DMS114 treated with DMSO at 0.1 percent for 48 hours (cell line): ENCODE measurements at regions not wholly inside any gene's neighbourhood (a gene's known extent, or its start where the extent isn't known, plus 50 kb on each side); places are given as distances from the start of the nearest gene placed in this dataset.

ENCODE experiments used
- DNase-seq: peaks from one replicate; lab custom pipeline; 2025; ENCODE audit not compliant: unreplicated experiment; lab: John Stamatoyannopoulos, UW

- DNase-seq: no peak
Observed at GRCh38 chr2:6497048-6497447, 368.7 kb downstream of the CMPK2 start.

- no peak for DNase-seq
Observed at GRCh38 chr2:6498841-6499240, 366.9 kb downstream of the CMPK2 start.

- DNase-seq: no peak
Observed at GRCh38 chr2:6499691-6500090, 366.0 kb downstream of the CMPK2 start.

GRCh38 chr2:6506361-6506794, 359.3 kb downstream of the CMPK2 start:
- no peak for DNase-seq

- DNase-seq: no peak
Observed at GRCh38 chr2:6506859-6507258, 358.8 kb downstream of the CMPK2 start.

- no peak for DNase-seq
Observed at GRCh38 chr2:6510532-6510931, 355.2 kb downstream of the CMPK2 start.

GRCh38 chr2:6512589-6512988, 353.1 kb downstream of the CMPK2 start:
- DNase-seq: no peak

- no peak for DNase-seq
Observed at GRCh38 chr2:6516674-6517073, 349.0 kb downstream of the CMPK2 start.

GRCh38 chr2:6518361-6518760, 347.3 kb downstream of the CMPK2 start:
- DNase-seq: no peak

GRCh38 chr2:6523476-6523875, 342.2 kb downstream of the CMPK2 start:
- no peak for DNase-seq

- no peak for DNase-seq
Observed at GRCh38 chr2:6524691-6525474, 340.8 kb downstream of the CMPK2 start.

- DNase-seq: no peak
Observed at GRCh38 chr2:6525475-6525964, 340.2 kb downstream of the CMPK2 start.

- no peak for DNase-seq
Observed at GRCh38 chr2:6526093-6526824, 339.4 kb downstream of the CMPK2 start.

GRCh38 chr2:6531304-6531703, 334.4 kb downstream of the CMPK2 start:
- no peak for DNase-seq

GRCh38 chr2:6535572-6535971, 330.1 kb downstream of the CMPK2 start:
- no peak for DNase-seq

GRCh38 chr2:6538607-6539006, 327.1 kb downstream of the CMPK2 start:
- DNase-seq: no peak

GRCh38 chr2:6545336-6545735, 320.4 kb downstream of the CMPK2 start:
- DNase-seq: no peak

- DNase-seq: no peak
Observed at GRCh38 chr2:6545795-6546194, 319.9 kb downstream of the CMPK2 start.

- DNase-seq: no peak
Observed at GRCh38 chr2:6554466-6554865, 311.2 kb downstream of the CMPK2 start.

- no peak for DNase-seq
Observed at GRCh38 chr2:6556755-6557154, 309.0 kb downstream of the CMPK2 start.

GRCh38 chr2:6557737-6558136, 308.0 kb downstream of the CMPK2 start:
- DNase-seq: no peak

- no peak for DNase-seq
Observed at GRCh38 chr2:6562771-6563170, 302.9 kb downstream of the CMPK2 start.
